SU-DHL-6 (cell line): ENCODE measurements at regions not wholly inside any gene's neighbourhood (a gene's known extent, or its start where the extent isn't known, plus 50 kb on each side); places are given as distances from the start of the nearest gene placed in this dataset.

Experiments used
- EZH2phosphoT487 ChIP-seq: fragments of 200-600 bp; sonication (generic), shearing (Covaris generic); conservative IDR thresholded peaks from 2 replicates; pipeline ENCODE4 v1.6.1; 2018; ENCODE audit warnings: mild to moderate bottlenecking, antibody characterized with exemption, low read length, moderate library complexity, mixed read lengths
- TF ChIP-seq, protein P1 (sequence below): fragments of 200-600 bp; sonication (generic); IDR thresholded peaks from one replicate; pipeline ENCODE4 v1.5.1; 2017; ENCODE audit warnings: antibody characterized with exemption, mild to moderate bottlenecking, low read length, moderate library complexity; ENCODE audit not compliant: insufficient read depth, poor library complexity, severe bottlenecking

DNA sequence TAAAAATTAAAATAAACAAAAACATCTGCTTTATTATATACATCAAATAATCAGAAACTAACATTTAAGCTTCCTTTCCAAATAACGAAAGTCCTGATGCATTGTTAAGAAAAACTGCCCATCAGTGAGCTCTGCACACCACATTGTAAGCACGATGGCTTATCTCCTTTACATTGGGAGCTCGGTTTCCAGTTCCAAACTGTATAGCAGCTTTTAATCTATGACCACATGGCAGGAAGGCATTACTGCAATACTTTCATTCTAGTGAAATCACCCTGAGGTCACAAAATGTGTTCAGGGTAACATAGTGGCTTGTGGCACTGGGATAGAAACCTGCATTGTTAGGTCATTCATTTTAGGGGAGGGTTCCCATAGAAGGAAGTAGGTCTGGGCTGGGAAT, 146.3 kb downstream of the ZNF22 start:
- TF ChIP-seq, protein P1, sequence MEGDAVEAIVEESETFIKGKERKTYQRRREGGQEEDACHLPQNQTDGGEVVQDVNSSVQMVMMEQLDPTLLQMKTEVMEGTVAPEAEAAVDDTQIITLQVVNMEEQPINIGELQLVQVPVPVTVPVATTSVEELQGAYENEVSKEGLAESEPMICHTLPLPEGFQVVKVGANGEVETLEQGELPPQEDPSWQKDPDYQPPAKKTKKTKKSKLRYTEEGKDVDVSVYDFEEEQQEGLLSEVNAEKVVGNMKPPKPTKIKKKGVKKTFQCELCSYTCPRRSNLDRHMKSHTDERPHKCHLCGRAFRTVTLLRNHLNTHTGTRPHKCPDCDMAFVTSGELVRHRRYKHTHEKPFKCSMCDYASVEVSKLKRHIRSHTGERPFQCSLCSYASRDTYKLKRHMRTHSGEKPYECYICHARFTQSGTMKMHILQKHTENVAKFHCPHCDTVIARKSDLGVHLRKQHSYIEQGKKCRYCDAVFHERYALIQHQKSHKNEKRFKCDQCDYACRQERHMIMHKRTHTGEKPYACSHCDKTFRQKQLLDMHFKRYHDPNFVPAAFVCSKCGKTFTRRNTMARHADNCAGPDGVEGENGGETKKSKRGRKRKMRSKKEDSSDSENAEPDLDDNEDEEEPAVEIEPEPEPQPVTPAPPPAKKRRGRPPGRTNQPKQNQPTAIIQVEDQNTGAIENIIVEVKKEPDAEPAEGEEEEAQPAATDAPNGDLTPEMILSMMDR, result no peak
- TF ChIP-seq EZH2phosphoT487, result no peak
